Smooth muscle cell (in vitro differentiated cells): ENCODE measurements at regions not wholly inside any gene's neighbourhood (a gene's known extent, or its start where the extent isn't known, plus 50 kb on each side); places are given as distances from the start of the nearest gene placed in this dataset.

ENCODE experiments used
- DNase-seq: peaks from one replicate; lab custom pipeline; 2025; ENCODE audit not compliant: unreplicated experiment; lab: John Stamatoyannopoulos, UW
- H2AFZ ChIP-seq: fragments of 200-600 bp; sonication (generic); 2 replicates; pipeline ENCODE4 v1.6.0; 2016; ENCODE audit warnings: antibody characterized with exemption, low read depth, mild to moderate bottlenecking
- H3F3A ChIP-seq: fragments of 200-600 bp; sonication (generic); 2 replicates; pipeline ENCODE4 v1.6.0; 2017; ENCODE audit warnings: antibody characterized with exemption, low read depth
- H3K27ac ChIP-seq: fragments of 200-600 bp; sonication (generic); 2 replicates; pipeline ENCODE4 v1.5.1; 2016; ENCODE audit warnings: low read depth, mild to moderate bottlenecking
- H3K27me3 ChIP-seq: fragments of 200-600 bp; sonication (generic); 2 replicates; pipeline ENCODE4 v1.6.1; 2016; ENCODE audit warnings: low read depth, mild to moderate bottlenecking
- H3K36me3 ChIP-seq: fragments of 200-600 bp; sonication (generic); 2 replicates; pipeline ENCODE4 v1.5.1; 2016; ENCODE audit warnings: low read depth
- H3K4me1 ChIP-seq: fragments of 200-600 bp; sonication (generic); 2 replicates; pipeline ENCODE4 v1.5.1; 2016; ENCODE audit warnings: low read depth
- H3K4me2 ChIP-seq: fragments of 200-600 bp; sonication (generic); 2 replicates; pipeline ENCODE4 v1.6.0; 2016; ENCODE audit warnings: mild to moderate bottlenecking
- H3K4me3 ChIP-seq: fragments of 200-600 bp; sonication (generic); 2 replicates; pipeline ENCODE4 v1.5.1; 2016; ENCODE audit warnings: mild to moderate bottlenecking
- H3K79me2 ChIP-seq: fragments of 200-600 bp; sonication (generic); 2 replicates; pipeline ENCODE4 v1.6.0; 2016; ENCODE audit warnings: low read depth, mild to moderate bottlenecking
- H3K9ac ChIP-seq: fragments of 200-600 bp; sonication (generic); 2 replicates; pipeline ENCODE4 v1.6.0; 2016; ENCODE audit warnings: low read depth
- H3K9me3 ChIP-seq: fragments of 200-600 bp; sonication (generic); replicated peaks from 2 replicates; pipeline ENCODE4 v1.5.1; 2016; ENCODE audit warnings: low read depth
- H4K20me1 ChIP-seq: fragments of 200-600 bp; sonication (generic); 2 replicates; pipeline ENCODE4 v1.6.0; 2016; ENCODE audit warnings: low read depth
- CTCF ChIP-seq: fragments of 200-600 bp; sonication (generic); IDR thresholded peaks from 2 replicates; pipeline ENCODE4 v1.5.1; 2017; ENCODE audit warnings: borderline replicate concordance, mild to moderate bottlenecking, antibody characterized with exemption; ENCODE audit not compliant: insufficient read depth, poor library complexity, severe bottlenecking
- WGBS: methylation state at CpG from one replicate; pipeline ENCODE4 v1.1.7; 2016; ENCODE audit warnings: low lambda C conversion rate; 5-methylcytosine and 5-hydroxymethylcytosine counted together

DNA sequence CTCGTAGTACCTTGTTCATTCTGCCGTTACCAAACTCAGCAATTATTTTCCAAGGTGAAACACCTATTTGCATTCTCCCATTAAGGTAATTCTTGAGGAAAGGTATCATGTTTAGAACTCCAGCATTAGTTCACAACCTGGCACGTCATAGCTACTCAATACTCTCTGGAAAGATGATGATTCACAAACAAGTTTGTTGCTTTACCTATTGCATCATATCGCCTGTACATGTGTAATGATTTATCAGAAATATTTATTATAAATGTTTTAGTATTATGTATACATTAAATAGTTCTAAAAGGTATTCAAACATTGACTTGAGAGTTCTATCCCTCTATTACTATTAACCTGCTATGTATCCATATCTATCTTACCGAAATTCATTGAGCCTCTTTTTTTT, 658.3 kb upstream of the PITX2 start:
- Histone ChIP-seq H3F3A (no peaks in the 10 kb centered on the region), H3K4me1 (no peaks in the 10 kb centered on the region), H3K9me3 (no peaks in the 10 kb centered on the region), H3K4me2 (peak overlapping the region; percentile 50), H3K9ac (peak overlapping the region; percentile 48), H2AFZ (peak overlapping the region; percentile 50), H3K79me2 (no peaks in the 10 kb centered on the region), H3K4me3 (no peak overlapping the region), H4K20me1 (no peaks in the 10 kb centered on the region), H3K27ac (peak overlapping the region; percentile 91), H3K36me3 (no peaks in the 10 kb centered on the region), H3K27me3 (no peaks in the 10 kb centered on the region)
- DNase-seq: no peak
- WGBS: 92% methylated on average over 5 of the region's 5 CpGs
- no peak for TF ChIP-seq CTCF

DNA sequence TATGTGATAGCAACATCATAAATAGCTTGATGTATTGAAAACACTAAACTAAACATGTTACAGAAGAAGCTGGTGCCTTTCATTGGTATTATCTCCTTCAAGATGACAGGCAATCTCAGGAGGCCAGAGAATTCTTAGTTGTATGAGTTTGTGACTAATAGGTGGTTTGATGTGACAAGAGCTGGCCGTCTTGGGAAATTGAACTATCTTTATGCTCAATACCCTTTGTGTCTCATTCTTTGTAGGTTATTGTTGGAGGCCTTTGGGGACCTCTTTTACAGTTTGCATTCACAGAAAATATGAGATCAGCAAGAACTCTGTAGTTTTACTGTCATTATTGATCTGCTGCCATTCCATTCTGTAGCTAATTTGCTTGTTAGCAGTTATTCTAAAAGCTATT, 659.2 kb upstream of the PITX2 start:
- Histone ChIP-seq H3K4me3 (no peak overlapping the region), H3K9me3 (no peaks in the 10 kb centered on the region), H3K27ac (peak overlapping the region; percentile 91), H3K9ac (no peak overlapping the region), H3K36me3 (no peaks in the 10 kb centered on the region), H3K79me2 (no peaks in the 10 kb centered on the region), H2AFZ (peak overlapping the region; percentile 54), H3F3A (no peaks in the 10 kb centered on the region), H3K27me3 (no peaks in the 10 kb centered on the region), H4K20me1 (no peaks in the 10 kb centered on the region), H3K4me2 (no peak overlapping the region), H3K4me1 (no peaks in the 10 kb centered on the region)
- 35% methylated on average over 1 of the region's 1 CpG for WGBS
- TF ChIP-seq CTCF: no peak
- no peak for DNase-seq

GRCh38 chr4:111283066-111283677, 660.3 kb upstream of the PITX2 start:
- H3K27me3 ChIP-seq: no peaks in the 10 kb centered on the region
- H3K4me3 ChIP-seq: no peak overlapping the region
- H2AFZ ChIP-seq: peak overlapping the region; percentile 49
- WGBS: 18% methylated on average over 7 of the region's 7 CpGs
- peak; percentile 95 for TF ChIP-seq CTCF
- H3K4me2 ChIP-seq: peak overlapping the region; percentile 65
- H3K27ac ChIP-seq: peak overlapping the region; percentile 91
- no peaks in the 10 kb centered on the region for H3K79me2 ChIP-seq
- H4K20me1 ChIP-seq: no peaks in the 10 kb centered on the region
- H3K4me1 ChIP-seq: no peaks in the 10 kb centered on the region
- DNase-seq: peak; percentile 11
- H3K36me3 ChIP-seq: no peaks in the 10 kb centered on the region
- no peak overlapping the region for H3K9ac ChIP-seq
- H3K9me3 ChIP-seq: no peaks in the 10 kb centered on the region
- H3F3A ChIP-seq: no peaks in the 10 kb centered on the region

DNA sequence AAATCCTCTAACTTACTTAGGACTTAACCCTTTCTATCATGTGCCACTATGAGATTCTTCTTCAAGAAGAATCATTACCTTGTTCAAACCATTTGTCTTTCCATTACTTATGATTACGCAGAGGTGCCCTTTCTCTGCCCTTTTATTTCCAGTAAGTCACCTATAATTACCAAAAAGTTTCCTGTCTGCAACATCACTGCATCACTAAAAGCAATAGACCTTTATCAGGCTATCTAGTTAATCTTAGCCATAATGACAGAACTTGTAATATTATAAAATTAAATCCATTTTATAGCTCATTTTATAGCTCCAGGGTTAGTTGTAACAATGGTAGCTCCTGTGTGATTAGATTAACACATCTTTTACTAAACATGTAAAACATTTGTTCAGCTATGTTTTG, 673.6 kb upstream of the PITX2 start:
- Histone ChIP-seq H3K27ac (no peak overlapping the region), H3K36me3 (no peaks in the 10 kb centered on the region), H3K9me3 (no peaks in the 10 kb centered on the region), H3F3A (no peaks in the 10 kb centered on the region), H3K27me3 (no peaks in the 10 kb centered on the region), H3K4me3 (no peak overlapping the region), H3K4me2 (no peak overlapping the region), H4K20me1 (no peaks in the 10 kb centered on the region), H3K9ac (no peak overlapping the region), H2AFZ (no peak overlapping the region), H3K79me2 (no peaks in the 10 kb centered on the region), H3K4me1 (no peaks in the 10 kb centered on the region)
- no peak for TF ChIP-seq CTCF
- no peak for DNase-seq
- 97% methylated on average over 1 of the region's 1 CpG for WGBS
